ENCODE measurements at regions not wholly inside any gene's neighbourhood (a gene's known extent, or its start where the extent isn't known, plus 50 kb on each side); places are given as distances from the start of the nearest gene placed in this dataset.

GRCh38 chr5:93886098-93886806, 144.9 kb upstream of the POU5F2 start:
- TF ChIP-seq CTCF (IDR thresholded peaks at IDR 0.05; ENCODE audit: control extremely low read depth in 1 of 3, insufficient read depth in 1 of 3, low read depth in 1 of 3, low read length in 3 of 3), result no peak
- TF ChIP-seq CREB1 (IDR thresholded peaks at IDR 0.05), result no peak
- TF ChIP-seq TAF7 (optimal IDR thresholded peaks at IDR 0.05; ENCODE audit: borderline replicate concordance, low read depth, low read length), result no peak
- no peak for TF ChIP-seq JUN (IDR thresholded peaks at IDR 0.05; ENCODE audit: low read depth, low read length)
- no peak for TF ChIP-seq EP300 (IDR thresholded peaks at IDR 0.05; ENCODE audit: borderline replicate concordance in 1 of 2, low read depth in 2 of 2, low read length in 2 of 2)
- TF ChIP-seq SIX5 (IDR thresholded peaks at IDR 0.05; ENCODE audit: low read depth, low read length), result no peak
- no peak for TF ChIP-seq RBBP5 (IDR thresholded peaks at IDR 0.05; ENCODE audit: borderline replicate concordance, low read depth, low read length)
- no peak for TF ChIP-seq EZH2 (IDR thresholded peaks at IDR 0.05; ENCODE audit: low read depth, low read length, severe bottlenecking)
- TF ChIP-seq POLR2A (IDR thresholded peaks at IDR 0.05; ENCODE audit: control extremely low read depth in 1 of 2, low read depth in 2 of 2, low read length in 2 of 2), result no peak
- TF ChIP-seq GABPA (IDR thresholded peaks at IDR 0.05; ENCODE audit: borderline replicate concordance, insufficient read depth, low read length), result no peak
- TF ChIP-seq ZNF274 (IDR thresholded peaks at IDR 0.05; ENCODE audit: borderline replicate concordance, extremely low read depth, low read length), result no peak
- TF ChIP-seq HDAC6 (IDR thresholded peaks at IDR 0.05; ENCODE audit: low read depth, low read length), result no peak
- TF ChIP-seq CBX8 (IDR thresholded peaks at IDR 0.05; ENCODE audit: borderline replicate concordance, low read depth, low read length), result no peak

Measured in H1 (cell line).